Fibroblast of peridontal ligament (primary cell): ENCODE measurements at regions not wholly inside any gene's neighbourhood (a gene's known extent, or its start where the extent isn't known, plus 50 kb on each side); places are given as distances from the start of the nearest gene placed in this dataset.
"Not testable (repeated sequence)": the region's sequence is repeated elsewhere in the genome, so short reads cannot be mapped to it uniquely, and the experiment has no call there.

ENCODE experiments used
- DNase-seq: peaks from one replicate; pipeline ENCODE4 v3.0.0-alpha.2; 2010; ENCODE audit errors: extremely low read depth

DNA sequence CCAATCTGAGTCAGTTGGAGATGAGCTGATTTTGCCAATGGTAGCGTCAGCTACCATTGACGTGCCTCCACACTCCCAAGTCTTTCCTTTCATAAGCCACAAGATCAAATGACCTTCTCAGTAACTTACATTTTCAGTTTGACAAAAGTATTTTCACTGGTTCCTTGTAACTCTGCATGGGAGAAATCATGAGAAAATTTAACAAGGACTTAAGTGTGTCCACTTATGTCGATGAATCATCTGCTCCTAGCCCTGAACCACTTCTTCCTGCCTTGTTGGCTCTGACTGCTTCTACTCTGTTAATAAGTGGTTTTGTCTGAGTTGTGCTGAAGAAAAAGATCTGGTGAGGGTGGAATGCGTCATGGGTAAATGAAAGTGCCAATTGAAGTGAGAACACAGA is 101.2 kb downstream of the NFKBIZ start:
- DNase-seq = peak; percentile 95

- no peak for DNase-seq
These were observed 101.8 kb downstream of the NFKBIZ start for GRCh38 chr3:101950985-101951733.

DNA sequence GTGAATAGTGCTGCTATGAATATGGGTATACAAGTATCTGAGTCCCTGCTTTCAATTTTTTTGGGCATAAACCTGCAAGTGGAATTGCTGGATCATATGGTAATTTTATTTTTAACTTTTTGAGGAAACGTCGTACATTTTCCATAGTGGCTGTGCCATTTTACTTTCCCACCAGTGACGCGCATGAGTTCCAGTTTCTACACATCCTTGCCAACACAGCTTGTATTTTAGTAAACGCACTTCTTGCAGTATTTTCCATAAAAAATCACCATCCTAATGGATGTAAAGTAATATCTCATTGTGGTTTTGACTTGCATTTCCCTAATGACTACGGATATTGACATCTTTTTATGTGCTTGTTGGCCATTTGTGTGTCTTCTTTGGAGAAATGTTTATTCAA is 105.0 kb downstream of the NFKBIZ start:
- DNase-seq = no peak

- DNase-seq = no peak
These were observed 105.6 kb downstream of the NFKBIZ start for GRCh38 chr3:101954936-101955335.

- no peak for DNase-seq
These were observed 112.7 kb downstream of the NFKBIZ start for GRCh38 chr3:101962055-101962454.

GRCh38 chr3:101963902-101964362 is 114.6 kb downstream of the NFKBIZ start:
- peak; percentile 70 for DNase-seq

GRCh38 chr3:101964861-101965260 is 115.5 kb downstream of the NFKBIZ start:
- DNase-seq = peak; percentile 18

DNA sequence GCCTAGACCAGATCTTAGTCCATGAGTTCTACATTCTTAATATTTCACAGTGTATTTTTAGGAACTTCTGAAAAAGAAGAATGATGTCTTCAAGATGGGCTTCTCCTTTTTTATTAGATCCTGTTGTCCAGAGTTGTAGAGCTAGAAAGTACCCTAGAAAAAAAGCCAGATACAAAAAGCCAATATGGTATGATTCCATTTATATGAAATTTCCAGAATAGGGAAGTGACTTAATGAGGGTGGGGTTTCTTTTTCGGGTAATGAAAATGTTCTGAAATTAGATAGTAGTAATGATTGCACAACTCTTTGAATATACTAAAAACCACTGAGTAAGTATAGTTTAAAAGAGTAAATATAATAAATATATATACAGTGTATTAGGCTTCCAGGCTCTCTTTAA is 116.9 kb downstream of the NFKBIZ start:
- DNase-seq = peak; percentile 37

- DNase-seq = no peak
These were observed 120.9 kb downstream of the NFKBIZ start for GRCh38 chr3:101970212-101970611.

DNA sequence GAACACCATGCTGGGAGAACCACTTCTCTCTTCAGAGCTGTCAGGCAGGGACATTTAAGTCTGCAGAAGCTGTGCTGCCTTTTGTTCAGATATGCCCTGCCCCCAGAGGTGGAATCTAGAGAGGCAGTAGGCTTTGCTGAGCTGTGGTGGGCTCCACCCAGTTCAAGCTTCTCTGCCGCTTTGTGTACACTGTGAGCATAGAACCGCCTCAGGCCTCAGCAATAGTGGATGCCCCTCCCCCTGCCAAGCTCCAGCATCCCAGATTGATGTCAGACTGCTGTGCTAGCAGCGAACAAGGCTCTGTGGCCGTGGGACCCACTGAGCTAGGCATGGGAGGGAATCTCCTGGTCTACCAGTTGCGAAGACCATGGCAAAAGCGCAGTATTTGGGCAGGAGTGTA is 121.6 kb downstream of the NFKBIZ start:
- DNase-seq = no peak

GRCh38 chr3:101972430-101973162 is 123.3 kb downstream of the NFKBIZ start:
- DNase-seq = no peak

DNA sequence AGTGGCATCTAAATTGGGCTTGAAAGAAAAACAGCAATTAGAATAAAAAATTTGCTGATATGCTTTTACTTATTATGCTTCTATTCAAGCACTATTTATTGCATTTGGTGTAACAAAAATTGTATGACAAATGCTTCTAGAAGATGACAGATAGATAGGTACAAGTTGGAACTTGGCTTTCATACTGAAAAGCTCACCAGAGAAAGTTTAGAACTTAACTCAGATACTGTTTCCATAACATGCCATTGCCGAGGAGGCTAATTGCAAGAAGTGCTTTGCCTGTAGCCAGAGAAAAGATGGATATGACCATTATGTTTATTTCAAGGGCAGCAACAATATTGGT is 123.8 kb downstream of the NFKBIZ start:
- no peak for DNase-seq

GRCh38 chr3:101975415-101975814 is 126.1 kb downstream of the NFKBIZ start:
- not testable (repeated sequence) for DNase-seq

- no peak for DNase-seq
These were observed 127.2 kb downstream of the NFKBIZ start for GRCh38 chr3:101976473-101976872.

DNA sequence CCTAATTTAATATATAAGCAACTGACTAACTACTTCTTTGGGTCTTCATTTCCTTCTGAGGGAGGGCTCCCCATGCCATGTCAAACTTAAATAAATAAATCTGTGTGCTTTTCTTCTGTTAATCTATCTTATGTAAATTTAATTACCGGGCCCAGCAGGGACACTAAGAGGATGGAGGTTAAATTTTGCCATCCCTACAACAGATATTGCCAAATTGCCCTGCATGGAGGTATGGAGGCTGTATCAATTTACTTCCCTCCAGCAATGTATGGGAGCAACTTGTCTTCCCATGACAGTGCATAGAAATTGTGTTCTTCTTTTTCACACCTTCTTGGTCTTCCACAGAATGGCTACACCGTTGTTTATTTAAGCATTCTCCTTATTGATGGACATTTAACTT is 129.0 kb downstream of the NFKBIZ start:
- DNase-seq = no peak

DNA sequence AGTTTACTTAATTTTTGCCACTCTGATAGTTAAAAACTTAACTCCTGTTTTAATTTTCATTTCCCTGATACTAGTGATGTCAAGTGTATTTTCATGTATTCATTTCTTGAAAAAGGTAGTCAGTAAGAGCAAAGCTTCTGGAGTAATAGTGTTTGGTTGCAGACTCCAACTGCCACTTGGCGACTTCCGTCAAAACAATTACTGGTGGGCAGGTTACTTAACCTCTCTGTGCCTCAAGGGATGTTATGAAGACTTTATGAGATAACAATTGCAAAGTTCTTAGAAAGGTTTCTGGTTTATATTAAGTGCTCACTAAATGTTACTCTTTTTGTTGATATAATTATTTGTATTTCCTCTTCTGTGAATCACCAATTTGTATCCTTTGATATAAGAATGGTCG is 129.7 kb downstream of the NFKBIZ start:
- DNase-seq = no peak

DNA sequence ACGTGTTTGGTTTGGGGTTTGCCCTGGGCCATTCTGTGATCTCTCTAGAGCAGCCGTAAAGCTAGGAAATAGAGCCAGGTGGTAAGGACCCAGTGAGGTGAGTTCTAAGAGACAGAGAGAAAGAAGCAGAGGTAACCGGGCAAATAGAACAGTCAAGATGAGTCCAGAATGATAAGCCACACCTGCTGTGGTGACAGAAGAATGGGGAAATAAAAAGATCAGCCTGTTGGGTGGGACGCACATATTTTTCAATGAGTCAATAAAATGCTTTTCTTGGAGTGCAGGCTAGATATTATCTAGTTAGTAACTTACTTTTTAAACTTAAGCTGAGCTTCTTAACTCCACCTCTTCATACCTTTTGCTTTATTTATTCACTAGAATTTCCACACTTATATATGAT is 135.0 kb downstream of the NFKBIZ start:
- DNase-seq = no peak

GRCh38 chr3:101988596-101988995 is 139.3 kb downstream of the NFKBIZ start:
- DNase-seq = no peak

DNA sequence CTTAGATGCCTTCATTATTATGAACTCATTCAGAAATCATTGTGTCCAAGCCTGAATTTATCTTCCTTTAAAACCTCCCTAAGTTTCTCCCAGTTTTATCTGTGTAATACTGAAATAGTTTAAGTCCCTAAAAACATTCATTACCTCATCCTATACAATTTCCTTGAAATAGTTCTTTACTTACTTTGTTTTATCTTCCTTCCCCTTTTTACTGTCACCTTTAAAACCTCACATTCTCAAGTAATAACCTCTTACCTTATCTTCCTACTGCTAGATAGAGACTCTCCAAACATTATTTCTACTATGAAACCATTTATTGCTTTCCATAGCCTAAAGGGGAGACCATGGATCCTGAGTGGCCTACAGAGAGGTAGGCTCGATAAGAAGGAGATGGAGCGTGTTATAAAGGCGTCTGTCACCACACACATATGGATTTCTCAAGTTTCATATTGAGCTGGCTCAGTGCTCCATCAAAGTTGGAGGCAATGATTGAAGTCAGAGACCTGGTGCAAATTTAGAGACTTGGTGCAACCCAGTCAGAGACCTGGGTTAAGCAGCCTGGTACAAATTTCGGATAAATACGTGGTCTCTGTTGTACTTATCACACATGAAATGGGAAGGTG is 140.4 kb downstream of the NFKBIZ start:
- DNase-seq = no peak

- peak; percentile 10 for DNase-seq
These were observed 143.5 kb downstream of the NFKBIZ start for GRCh38 chr3:101992863-101993262.

GRCh38 chr3:101994386-101994785 is 145.1 kb downstream of the NFKBIZ start:
- no peak for DNase-seq

- peak; percentile 33 for DNase-seq
These were observed 146.2 kb downstream of the NFKBIZ start for GRCh38 chr3:101995371-101996046.
